HUDEP-2 (cell line): ENCODE measurements at regions not wholly inside any gene's neighbourhood (a gene's known extent, or its start where the extent isn't known, plus 50 kb on each side); places are given as distances from the start of the nearest gene placed in this dataset.
A peak's percentile ranks its signal among the peaks of the same experiment; 100 is the strongest.
"Not testable (repeated sequence)": the region's sequence is repeated elsewhere in the genome, so short reads cannot be mapped to it uniquely, and the experiment has no call there.

ENCODE experiments used
- DNase-seq, 76 experiments: peaks; one replicate each; lab custom pipeline; 2025; ENCODE audit not compliant: unreplicated experiment in 76 of 76; lab: John Stamatoyannopoulos, UW

- DNase-seq: no peak
Measured at GRCh38 chr22:44578110-44578457, 80.1 kb upstream of the RTL6 start.

DNA sequence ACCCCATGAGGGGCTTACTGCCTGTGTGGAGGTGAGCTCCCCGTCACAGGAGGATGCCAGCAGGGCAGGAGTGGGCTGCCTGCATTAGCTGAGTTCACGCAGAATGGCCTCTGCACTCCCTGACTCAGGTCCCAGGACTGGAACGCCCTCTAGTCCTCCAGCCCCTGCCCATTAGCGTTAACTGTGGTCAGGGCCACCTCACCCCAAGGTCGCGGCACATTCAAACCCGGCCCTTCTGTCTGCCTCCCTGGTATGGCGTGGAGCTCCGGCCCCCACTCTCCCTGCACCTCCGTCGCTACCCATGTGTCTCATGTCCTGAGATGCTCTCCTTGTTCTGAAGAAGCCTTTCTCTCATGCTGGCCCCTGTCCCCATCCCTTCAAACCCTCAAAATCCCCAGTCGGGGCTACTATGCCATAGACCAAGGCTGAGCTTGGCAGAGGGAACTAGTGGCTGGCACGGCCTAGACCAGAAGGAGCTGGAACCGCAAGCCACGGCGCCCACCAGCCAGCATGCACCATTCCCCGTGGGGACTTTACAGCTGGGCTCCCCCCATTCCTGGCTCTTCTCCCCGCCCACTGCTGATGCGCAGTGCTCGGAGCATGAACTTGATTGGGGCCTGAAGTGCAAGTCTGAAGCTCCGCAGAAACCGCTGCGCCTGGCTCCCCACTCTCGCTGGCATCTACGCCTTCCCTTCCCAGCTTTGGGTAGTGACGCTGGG is 79.5 kb upstream of the RTL6 start:
- DNase-seq: no peak

GRCh38 chr22:44576311-44577260 is 78.6 kb upstream of the RTL6 start:
- no peak for DNase-seq

- no peak for DNase-seq
Measured at GRCh38 chr22:44575381-44576268, 77.6 kb upstream of the RTL6 start.

GRCh38 chr22:44574640-44575380 is 76.8 kb upstream of the RTL6 start:
- DNase-seq: no peak

- DNase-seq: no peak
Measured at GRCh38 chr22:44574057-44574639, 76.1 kb upstream of the RTL6 start.

DNA sequence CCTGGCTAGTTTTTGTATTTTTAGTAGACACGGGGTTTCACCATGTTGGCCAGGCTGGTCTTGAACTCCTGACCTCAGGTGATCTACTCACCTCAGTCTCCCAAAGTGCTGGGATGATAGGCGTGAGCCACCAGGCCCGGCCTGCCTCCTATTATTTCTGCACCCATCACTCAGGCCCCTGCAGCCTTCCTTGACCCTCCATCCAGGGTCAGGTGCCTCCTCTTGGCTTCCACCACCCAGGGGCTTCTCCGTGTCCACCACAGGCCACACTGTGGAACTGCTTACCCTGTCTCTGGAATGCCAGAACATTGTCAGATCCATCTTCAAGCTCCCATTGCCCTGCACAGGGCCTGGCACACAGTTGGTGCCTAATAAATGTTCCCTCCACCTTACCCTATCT is 75.4 kb upstream of the RTL6 start:
- DNase-seq: no peak

DNA sequence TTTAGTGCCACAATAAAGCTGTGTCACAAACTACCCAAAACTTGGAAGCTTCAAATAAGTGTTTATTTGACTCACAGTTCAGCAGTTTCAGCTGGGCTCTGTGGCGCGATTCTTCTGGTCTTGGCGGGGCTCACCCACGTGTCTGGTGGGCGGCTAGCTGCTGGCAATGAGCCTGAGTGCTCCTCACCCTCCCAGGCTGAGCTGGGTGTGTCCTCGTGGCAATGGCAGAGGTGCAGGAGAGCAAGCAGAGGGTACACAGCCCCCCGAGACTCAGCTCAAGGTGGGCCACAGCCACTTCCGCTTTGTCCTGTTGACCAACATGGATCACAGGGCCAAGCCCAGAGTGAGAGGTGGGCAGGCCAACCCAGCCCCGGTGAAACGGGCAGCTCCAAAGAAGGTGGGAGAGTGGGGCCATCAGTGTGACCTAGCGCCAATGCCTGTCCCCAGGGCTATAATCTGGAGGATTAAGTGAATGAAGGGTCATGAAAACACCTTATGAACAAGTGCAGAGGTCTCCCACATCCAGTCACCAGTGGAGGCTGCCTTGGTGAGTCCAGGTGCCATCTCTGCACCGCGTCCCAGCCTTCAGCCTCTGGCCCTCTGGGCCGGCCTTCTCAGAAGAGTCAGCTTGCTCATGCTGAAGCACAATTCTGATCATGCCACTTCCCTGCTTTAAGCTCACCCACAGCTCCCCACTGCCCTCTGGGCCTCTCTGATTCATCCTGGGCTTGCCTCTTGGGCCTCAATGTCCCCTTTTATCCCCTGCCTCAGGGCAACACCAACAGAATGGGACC is 74.6 kb upstream of the RTL6 start:
- DNase-seq: no peak

DNA sequence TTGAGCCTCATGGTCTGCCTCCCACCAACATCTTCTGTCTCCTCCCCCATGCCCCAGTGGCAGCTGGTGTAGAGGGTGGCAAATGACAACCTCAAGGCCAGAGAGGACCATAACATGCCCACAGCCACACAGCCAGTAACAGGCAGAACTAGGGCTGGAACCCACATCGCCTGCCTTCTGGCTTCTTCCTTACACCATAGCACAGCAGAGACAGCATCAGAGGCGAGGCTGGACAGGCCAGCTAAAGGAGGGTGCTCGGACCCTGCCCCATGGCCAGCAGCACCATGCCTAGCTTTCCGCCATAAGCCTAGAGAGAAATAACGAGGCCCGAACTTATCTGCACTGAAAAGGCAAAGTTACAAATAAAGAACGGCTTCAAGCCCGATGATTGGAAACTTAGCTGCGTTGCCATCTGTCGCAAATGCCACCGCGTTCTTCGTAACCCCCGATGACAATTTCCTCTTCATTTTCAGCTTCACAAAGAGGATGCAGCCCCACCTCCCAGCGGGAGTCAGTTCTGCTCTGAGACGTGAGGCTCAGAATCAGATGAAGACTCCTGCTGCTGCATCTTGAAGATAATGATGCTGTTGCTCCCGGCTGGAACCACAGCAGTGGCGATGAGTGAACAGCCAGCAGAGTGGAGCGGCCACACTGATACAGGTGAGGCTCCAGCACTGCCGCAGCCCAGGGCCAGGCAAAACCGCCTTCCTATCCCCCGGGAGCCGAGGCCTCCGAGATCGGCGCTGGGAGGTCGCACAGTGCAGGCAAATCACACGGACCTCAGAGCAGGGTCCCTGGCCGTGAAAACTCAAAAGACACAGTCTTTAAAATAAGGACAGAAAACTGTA is 73.8 kb upstream of the RTL6 start:
- no peak for DNase-seq

- DNase-seq: no peak
Measured at GRCh38 chr22:44570476-44571445, 72.7 kb upstream of the RTL6 start.

DNA sequence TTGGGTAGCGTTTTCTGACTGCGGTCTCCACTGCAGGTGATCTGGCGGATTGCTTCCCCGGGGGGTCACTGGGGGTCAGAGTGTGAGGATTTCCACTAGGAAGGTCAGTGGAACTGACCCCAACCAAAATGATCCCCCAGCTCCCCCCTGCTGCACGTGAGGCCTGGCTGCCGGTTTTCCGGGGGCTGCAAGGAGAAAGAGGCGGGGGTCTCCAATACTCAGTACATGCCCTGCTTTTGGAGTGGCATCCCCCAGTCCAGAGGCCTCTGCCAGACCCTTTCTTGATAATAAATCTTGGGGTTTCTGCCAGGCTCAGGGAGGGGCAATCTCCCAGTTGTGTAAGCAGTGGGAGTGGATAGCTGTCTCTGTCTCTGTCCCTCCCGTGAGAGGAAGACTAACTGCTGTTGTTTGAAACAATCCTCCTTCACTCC is 71.5 kb upstream of the RTL6 start:
- no peak for DNase-seq

DNA sequence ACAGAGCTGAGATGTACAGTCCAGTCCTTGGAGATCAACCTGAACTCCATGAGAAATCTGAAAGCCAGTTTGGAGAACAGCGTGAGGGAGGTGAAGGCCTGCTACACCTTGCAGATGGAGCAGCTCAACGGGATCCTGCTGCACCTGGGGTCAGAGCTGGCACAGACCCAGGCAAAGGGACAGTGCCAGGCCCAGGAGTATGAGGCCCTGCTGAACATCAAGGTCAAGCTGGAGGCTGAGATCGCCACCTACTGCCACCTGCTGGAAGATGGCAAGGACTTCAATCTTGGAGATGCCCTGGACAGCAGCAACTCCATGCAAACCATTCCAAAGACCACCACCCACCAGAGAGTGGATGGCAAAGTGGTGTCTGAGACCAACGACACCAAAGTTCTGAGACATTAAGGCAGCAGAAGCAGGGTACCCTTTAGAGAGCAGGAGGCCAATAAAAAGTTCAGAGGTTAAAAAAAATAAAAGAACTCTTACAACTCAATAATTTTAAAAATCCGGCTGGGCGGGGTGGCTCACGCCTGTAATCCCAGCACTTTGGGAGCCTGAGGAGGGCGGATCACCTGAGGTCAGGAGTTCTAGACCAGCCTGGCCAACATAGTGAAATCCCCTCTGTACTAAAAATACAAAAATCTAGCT is 69.9 kb upstream of the RTL6 start:
- DNase-seq: peak in 33 of 76 experiments; percentile 2 to 50 (median 17)

GRCh38 chr22:44567378-44567841 is 69.4 kb upstream of the RTL6 start:
- DNase-seq: not testable (repeated sequence)

DNA sequence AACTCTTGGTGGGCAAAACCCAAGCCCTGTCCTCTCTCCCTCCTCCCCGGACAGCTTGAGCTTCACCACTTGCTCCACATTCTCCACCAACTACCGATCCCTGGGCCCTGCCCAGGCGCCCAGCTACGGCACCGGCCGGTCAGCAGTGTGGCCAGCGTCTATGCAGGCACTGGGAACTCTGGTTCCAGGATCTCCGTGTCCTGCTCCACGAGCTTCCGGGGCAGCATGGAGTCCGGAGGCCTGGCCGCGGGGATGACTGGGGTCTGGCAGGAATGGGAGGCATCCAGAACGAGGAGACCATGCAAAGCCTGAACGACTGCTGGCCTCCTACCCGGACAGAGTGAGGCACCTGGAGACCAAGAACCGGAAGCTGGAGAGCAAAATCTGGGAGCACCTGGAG is 68.9 kb upstream of the RTL6 start:
- no peak for DNase-seq

DNA sequence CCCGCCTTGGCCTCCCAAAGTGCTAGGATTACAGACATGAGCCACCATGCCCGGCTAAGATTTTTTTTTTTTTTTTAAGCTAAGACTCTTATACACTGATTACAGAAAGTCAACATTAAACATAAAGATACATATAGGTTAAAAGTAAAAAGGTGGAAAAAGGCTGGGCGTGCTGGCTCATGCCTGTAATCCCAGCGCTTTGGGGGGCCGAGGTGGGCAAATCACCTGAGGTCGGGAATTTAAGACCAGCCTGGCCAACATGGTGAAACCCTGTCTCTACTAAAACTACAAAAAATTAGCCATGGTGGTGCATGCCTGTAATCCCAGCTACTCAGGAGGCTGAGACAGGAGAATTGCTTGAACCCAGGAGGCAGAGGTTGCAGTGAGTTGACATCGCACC is 64.6 kb upstream of the RTL6 start:
- DNase-seq: not testable (repeated sequence)

GRCh38 chr22:44561139-44561840 is 63.3 kb upstream of the RTL6 start:
- no peak for DNase-seq
